CD4-positive, alpha-beta T cell (primary cell): ENCODE measurements at regions not wholly inside any gene's neighbourhood (a gene's known extent, or its start where the extent isn't known, plus 50 kb on each side); places are given as distances from the start of the nearest gene placed in this dataset.

ENCODE experiments used
- ATAC-seq: fragments of 200-7000 bp; cut with Tn5 transposase; one replicate; pipeline ENCODE4 v1.10.0; 2022; ENCODE audit warnings: mild to moderate bottlenecking; ENCODE audit not compliant: poor library complexity
- CTCF ChIA-PET: fragments of 350-600 bp; sonication (Branson Sonifier 250); formaldehyde crosslinking; loops from one replicate; lab custom pipeline; 2021; ENCODE audit warnings: antibody characterized with exemption, inconsistent platforms; lab: Charles Lee
- POLR2A ChIA-PET: fragments of 350-600 bp; sonication (Branson Sonifier 250); formaldehyde crosslinking; loops from one replicate; lab custom pipeline; 2021; ENCODE audit warnings: antibody characterized with exemption, inconsistent platforms; lab: Charles Lee
- DNase-seq, 14 experiments: peaks; one replicate each; pipeline ENCODE4 v3.0.0-alpha.2; 2013 to 2020; ENCODE audit warnings: mixed read lengths in 2 of 14
- H3K27ac ChIP-seq, 2 donors: one replicate each; pipeline versions ENCODE4 v1.5.1 to v1.7.0; 2013; ENCODE audit warnings: low read length in 2 of 2, low read depth in 1 of 2, mild to moderate bottlenecking in 1 of 2
- H3K27me3 ChIP-seq, 2 experiments: 1 replicate in 1 of 2; 2 replicates in 1 of 2; pipeline versions ENCODE4 v1.6.1 to v1.7.0; 2013; ENCODE audit warnings: low read length in 2 of 2, control low read depth in 1 of 2, mild to moderate bottlenecking in 1 of 2, moderate library complexity in 1 of 2; ENCODE audit not compliant: insufficient read depth in 2 of 2, control insufficient read depth in 1 of 2
- H3K36me3 ChIP-seq: one replicate; pipeline ENCODE4 v1.6.1; 2013; ENCODE audit warnings: low read length, control low read depth; ENCODE audit not compliant: insufficient read depth
- H3K4me1 ChIP-seq: one replicate; pipeline ENCODE4 v1.6.1; 2013; ENCODE audit warnings: low read length, control low read depth; ENCODE audit not compliant: insufficient read depth
- H3K4me3 ChIP-seq: one replicate; pipeline ENCODE4 v1.5.1; 2013; ENCODE audit warnings: mild to moderate bottlenecking, low read length, moderate library complexity
- H3K9me3 ChIP-seq, 2 experiments: 1 replicate in 1 of 2; 2 replicates in 1 of 2; pipeline versions ENCODE4 v1.6.1 to v1.7.0; 2013; ENCODE audit warnings: low read length in 2 of 2, mild to moderate bottlenecking in 2 of 2, control low read depth in 1 of 2, moderate library complexity in 1 of 2; ENCODE audit not compliant: control insufficient read depth in 1 of 2, insufficient read depth in 1 of 2
- H3K27ac Mint-ChIP-seq: one replicate; pipeline ENCODE4 v1.8.0; 2020; ENCODE audit warnings: mixed read lengths
- H3K27me3 Mint-ChIP-seq: one replicate; pipeline ENCODE4 v1.8.0; 2021; ENCODE audit warnings: mixed read lengths
- H3K36me3 Mint-ChIP-seq: one replicate; pipeline ENCODE4 v1.8.0; 2021; ENCODE audit warnings: low read depth, mixed read lengths
- H3K4me1 Mint-ChIP-seq: one replicate; pipeline ENCODE4 v1.8.0; 2021; ENCODE audit warnings: low read depth, mixed read lengths
- H3K4me3 Mint-ChIP-seq: one replicate; pipeline ENCODE4 v1.8.0; 2020; ENCODE audit warnings: mild to moderate bottlenecking, mixed read lengths
- H3K9me3 Mint-ChIP-seq: one replicate; pipeline ENCODE4 v1.8.0; 2020; ENCODE audit warnings: mixed read lengths
- CTCF ChIP-seq: fragments of 200-600 bp; IDR thresholded peaks from one replicate; pipeline ENCODE4 v1.8.0; 2022; ENCODE audit warnings: antibody characterized with exemption, mild to moderate bottlenecking
- intact Hi-C, 2 experiments: fragments of 100-400 bp; cut with DNase I in 1 of 2; cut with micrococcal nuclease in 1 of 2; formaldehyde crosslinking; loops; one replicate each; pipeline versions ENCODE4 v1.15.1 to v1.9.0; 2023 to 2025; cut with DNase I, micrococcal nuclease

- POLR2A ChIA-PET: no interaction called here
- no peak for DNase-seq
- Mint-ChIP-seq H3K9me3 (peaks cover 3% of the 10 kb centered on the region), H3K36me3 (no peaks in the 10 kb centered on the region), H3K27ac (no peak overlapping the region), H3K4me1 (no peaks in the 10 kb centered on the region), H3K4me3 (no peak overlapping the region), H3K27me3 (no peaks in the 10 kb centered on the region)
- no peak overlapping the region for H3K27ac ChIP-seq
- ATAC-seq: no peak
- no peaks in the 10 kb centered on the region for H3K36me3 ChIP-seq
- no peak overlapping the region for H3K4me3 ChIP-seq
- intact Hi-C loops: no loop called here
- no peaks in the 10 kb centered on the region for H3K27me3 ChIP-seq
- CTCF ChIA-PET: no interaction called here
- H3K9me3 ChIP-seq: peaks cover 0 to 4% of the 10 kb centered on the region in 2 experiments
- TF ChIP-seq CTCF: no peak
- H3K4me1 ChIP-seq: no peaks in the 10 kb centered on the region
These were observed 489.3 kb upstream of the CDH2 start for GRCh38 chr18:28666216-28666615.

DNA sequence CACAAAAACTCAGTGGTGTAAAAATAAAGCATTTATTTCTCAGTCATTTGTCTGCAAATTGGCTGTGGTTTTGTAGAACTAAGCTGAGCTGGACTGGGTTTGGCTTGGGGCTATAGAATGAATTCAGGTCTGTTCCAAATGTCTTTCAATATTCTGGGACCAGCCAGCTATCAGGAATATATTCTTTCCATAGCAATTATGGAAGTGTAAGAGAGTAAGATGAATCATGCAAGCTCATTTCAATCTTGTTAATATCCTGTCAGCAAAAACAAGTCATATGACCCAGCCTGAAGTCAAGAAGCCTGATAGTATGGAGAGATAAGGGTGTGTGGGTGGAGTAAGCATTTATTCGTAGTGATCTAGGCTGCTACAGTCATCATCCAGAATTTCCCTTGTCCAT, 481.0 kb upstream of the CDH2 start:
- Mint-ChIP-seq H3K9me3 (peaks cover 10% of the 10 kb centered on the region), H3K36me3 (no peaks in the 10 kb centered on the region)

DNA sequence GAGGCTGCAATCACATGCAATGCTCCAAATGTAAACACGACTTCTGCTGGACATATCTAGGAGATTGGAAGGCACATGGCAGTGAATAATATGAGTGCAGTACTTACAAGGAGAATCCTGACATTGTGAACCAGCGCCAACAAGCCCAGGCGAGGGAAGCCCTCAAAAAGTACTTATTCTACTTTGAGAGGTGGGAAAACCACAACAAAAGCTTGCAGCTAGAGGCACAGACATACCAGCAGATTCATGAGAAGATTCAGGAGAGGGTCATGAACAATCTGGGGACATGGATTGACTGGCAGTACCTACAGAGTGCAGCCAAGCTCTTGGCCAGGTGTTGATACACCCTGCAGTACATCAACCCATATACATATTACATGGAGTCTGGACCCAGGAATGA, 475.7 kb upstream of the CDH2 start:
- intact Hi-C loops: no loop called here
- TF ChIP-seq CTCF: no peak

More for the DNA sequence above, 481.0 kb upstream of the CDH2 start:
- Histone ChIP-seq H3K4me3 (no peak overlapping the region), H3K27ac (no peak overlapping the region), H3K4me1 (no peaks in the 10 kb centered on the region), H3K27me3 (no peaks in the 10 kb centered on the region), H3K9me3 (peaks cover 0 to 8% of the 10 kb centered on the region in 2 experiments), H3K36me3 (no peaks in the 10 kb centered on the region)
- CTCF ChIA-PET: no interaction called here
- Mint-ChIP-seq H3K4me1 (no peaks in the 10 kb centered on the region), H3K27ac (no peak overlapping the region), H3K4me3 (no peak overlapping the region), H3K27me3 (no peaks in the 10 kb centered on the region)
- POLR2A ChIA-PET: no interaction called here
- intact Hi-C loops: no loop called here
- ATAC-seq (no peak), DNase-seq (no peak)
- TF ChIP-seq CTCF: no peak

More for the DNA sequence above, 475.7 kb upstream of the CDH2 start:
- Mint-ChIP-seq H3K27me3 (no peaks in the 10 kb centered on the region), H3K9me3 (peaks cover 9% of the 10 kb centered on the region), H3K36me3 (no peaks in the 10 kb centered on the region), H3K4me1 (no peaks in the 10 kb centered on the region), H3K27ac (no peak overlapping the region), H3K4me3 (no peak overlapping the region)
- ChIA-PET POLR2A (no interaction called here), CTCF (no interaction called here)
- H3K9me3 ChIP-seq: peaks cover 0 to 29% of the 10 kb centered on the region in 2 experiments
- H3K27me3 ChIP-seq: no peaks in the 10 kb centered on the region
- H3K27ac ChIP-seq: no peak overlapping the region
- H3K36me3 ChIP-seq: no peaks in the 10 kb centered on the region
- H3K4me3 ChIP-seq: no peak overlapping the region
- DNase-seq (no peak), ATAC-seq (no peak)
- H3K4me1 ChIP-seq: no peaks in the 10 kb centered on the region
